ENCODE measurements at regions not wholly inside any gene's neighbourhood (a gene's known extent, or its start where the extent isn't known, plus 50 kb on each side); places are given as distances from the start of the nearest gene placed in this dataset.

GRCh38 chr2:18122544-18123210 is 244.2 kb downstream of the KCNS3 start:
- no peak for DNase-seq

- DNase-seq, result no peak
Observed at GRCh38 chr2:18119883-18120282, 241.4 kb downstream of the KCNS3 start.

GRCh38 chr2:18118703-18119102 is 240.2 kb downstream of the KCNS3 start:
- no peak for DNase-seq

GRCh38 chr2:18117592-18117991 is 239.1 kb downstream of the KCNS3 start:
- DNase-seq, result no peak

GRCh38 chr2:18110222-18110621 is 231.8 kb downstream of the KCNS3 start:
- no peak for DNase-seq

GRCh38 chr2:18106841-18107240 is 228.4 kb downstream of the KCNS3 start:
- no peak for DNase-seq

GRCh38 chr2:18105929-18106328 is 227.5 kb downstream of the KCNS3 start:
- no peak for DNase-seq

GRCh38 chr2:18104595-18105224 is 226.2 kb downstream of the KCNS3 start:
- DNase-seq, result no peak

GRCh38 chr2:18096836-18097405 is 218.5 kb downstream of the KCNS3 start:
- DNase-seq, result no peak

- DNase-seq, result no peak
Observed at GRCh38 chr2:18094277-18094676, 215.8 kb downstream of the KCNS3 start.

- no peak for DNase-seq
Observed at GRCh38 chr2:18093196-18093595, 214.7 kb downstream of the KCNS3 start.

GRCh38 chr2:18092760-18093159 is 214.3 kb downstream of the KCNS3 start:
- no peak for DNase-seq

- DNase-seq, result no peak
Observed at GRCh38 chr2:18085593-18085992, 207.1 kb downstream of the KCNS3 start.

- DNase-seq, result no peak
Observed at GRCh38 chr2:18084376-18084775, 205.9 kb downstream of the KCNS3 start.

- no peak for DNase-seq
Observed at GRCh38 chr2:18083806-18084205, 205.3 kb downstream of the KCNS3 start.

- DNase-seq, result no peak
Observed at GRCh38 chr2:18078216-18078615, 199.7 kb downstream of the KCNS3 start.

- DNase-seq, result no peak
Observed at GRCh38 chr2:18077704-18078103, 199.2 kb downstream of the KCNS3 start.

GRCh38 chr2:18077231-18077630 is 198.8 kb downstream of the KCNS3 start:
- DNase-seq, result no peak

- no peak for DNase-seq
Observed at GRCh38 chr2:18074476-18074875, 196.0 kb downstream of the KCNS3 start.

GRCh38 chr2:18073601-18074000 is 195.1 kb downstream of the KCNS3 start:
- DNase-seq, result no peak

- no peak for DNase-seq
Observed at GRCh38 chr2:18067588-18068384, 189.3 kb downstream of the KCNS3 start.

GRCh38 chr2:18066894-18067293 is 188.4 kb downstream of the KCNS3 start:
- no peak for DNase-seq

GRCh38 chr2:18066066-18066465 is 187.6 kb downstream of the KCNS3 start:
- no peak for DNase-seq

GRCh38 chr2:18065249-18065648 is 186.8 kb downstream of the KCNS3 start:
- no peak for DNase-seq

All from CD4-positive, alpha-beta T cell treated with Interleukin-4 for 4 hours (primary cell).